GM23248 (cell line): ENCODE measurements at regions not wholly inside any gene's neighbourhood (a gene's known extent, or its start where the extent isn't known, plus 50 kb on each side); places are given as distances from the start of the nearest gene placed in this dataset.

Experiments
- DNase-seq: peaks from one replicate; pipeline ENCODE4 v3.0.0-alpha.2; 2015
- H2AFZ ChIP-seq: fragments of 200-600 bp; sonication (generic); 2 replicates; pipeline ENCODE4 v1.6.1; 2016; ENCODE audit warnings: antibody characterized with exemption
- H3F3A ChIP-seq: fragments of 200-600 bp; sonication (generic); 2 replicates; pipeline ENCODE4 v1.6.1; 2016; ENCODE audit warnings: mild to moderate bottlenecking, antibody characterized with exemption, mixed run types; ENCODE audit not compliant: insufficient read depth
- H3K27ac ChIP-seq: fragments of 200-600 bp; sonication (generic); 2 replicates; pipeline ENCODE4 v1.5.1; 2016; ENCODE audit warnings: mild to moderate bottlenecking
- H3K27me3 ChIP-seq: fragments of 200-600 bp; sonication (generic); replicated peaks from 2 replicates; pipeline ENCODE4 v1.6.1; 2016; ENCODE audit warnings: mild to moderate bottlenecking; ENCODE audit not compliant: insufficient read depth
- H3K36me3 ChIP-seq: fragments of 200-600 bp; sonication (generic); 2 replicates; pipeline ENCODE4 v1.6.1; 2016; ENCODE audit warnings: low read depth, mild to moderate bottlenecking
- H3K4me1 ChIP-seq: fragments of 200-600 bp; sonication (generic); 2 replicates; pipeline ENCODE4 v1.6.1; 2016; ENCODE audit warnings: mild to moderate bottlenecking; ENCODE audit not compliant: insufficient read depth
- H3K4me2 ChIP-seq: fragments of 200-600 bp; sonication (generic); one replicate; pipeline ENCODE4 v1.6.1; 2016; ENCODE audit warnings: mild to moderate bottlenecking; ENCODE audit not compliant: unreplicated experiment
- H3K4me3 ChIP-seq: fragments of 200-600 bp; sonication (generic); 2 replicates; pipeline ENCODE4 v1.5.1; 2016; ENCODE audit warnings: mild to moderate bottlenecking
- H3K79me2 ChIP-seq: fragments of 200-600 bp; sonication (generic); 2 replicates; pipeline ENCODE4 v1.6.1; 2016; ENCODE audit warnings: mild to moderate bottlenecking; ENCODE audit not compliant: insufficient read depth
- H3K9ac ChIP-seq: fragments of 200-600 bp; sonication (generic); 2 replicates; pipeline ENCODE4 v1.6.1; 2016; ENCODE audit warnings: mild to moderate bottlenecking
- H3K9me2 ChIP-seq: fragments of 200-600 bp; sonication (generic); 2 replicates; pipeline ENCODE4 v1.6.1; 2016; ENCODE audit warnings: mixed run types, mild to moderate bottlenecking, moderate library complexity; ENCODE audit not compliant: insufficient read depth
- H3K9me3 ChIP-seq: fragments of 200-600 bp; sonication (generic); one replicate; pipeline ENCODE4 v1.6.1; 2017; ENCODE audit warnings: low read depth
- H4K20me1 ChIP-seq: fragments of 200-600 bp; sonication (generic); 2 replicates; pipeline ENCODE4 v1.6.0; 2016; ENCODE audit not compliant: insufficient read depth
- EZH2 ChIP-seq: fragments of 200-600 bp; sonication (generic); IDR thresholded peaks from 2 replicates; pipeline ENCODE4 v1.6.1; 2018; ENCODE audit warnings: antibody characterized with exemption, mild to moderate bottlenecking; ENCODE audit not compliant: insufficient read depth, poor library complexity, severe bottlenecking
- EZH2phosphoT487 ChIP-seq: fragments of 200-600 bp; sonication (generic); IDR thresholded peaks from 2 replicates; pipeline ENCODE4 v1.6.1; 2018; ENCODE audit warnings: antibody characterized with exemption, moderate library complexity, mild to moderate bottlenecking, low read depth; ENCODE audit not compliant: insufficient read depth
- WGBS, 2 experiments: methylation state at CpG; one replicate each; pipeline ENCODE4 v1.1.6; 2015 to 2017; ENCODE audit warnings: low lambda C conversion rate in 2 of 2, low coverage in 1 of 2; ENCODE audit errors: missing lambda C conversion rate in 2 of 2; 5-methylcytosine and 5-hydroxymethylcytosine counted together
- in situ Hi-C: fragments of 300-500 bp; cut with MboI; formaldehyde crosslinking; loops from 2 replicates; pipeline ENCODE4 v1.15.0; 2020

DNA sequence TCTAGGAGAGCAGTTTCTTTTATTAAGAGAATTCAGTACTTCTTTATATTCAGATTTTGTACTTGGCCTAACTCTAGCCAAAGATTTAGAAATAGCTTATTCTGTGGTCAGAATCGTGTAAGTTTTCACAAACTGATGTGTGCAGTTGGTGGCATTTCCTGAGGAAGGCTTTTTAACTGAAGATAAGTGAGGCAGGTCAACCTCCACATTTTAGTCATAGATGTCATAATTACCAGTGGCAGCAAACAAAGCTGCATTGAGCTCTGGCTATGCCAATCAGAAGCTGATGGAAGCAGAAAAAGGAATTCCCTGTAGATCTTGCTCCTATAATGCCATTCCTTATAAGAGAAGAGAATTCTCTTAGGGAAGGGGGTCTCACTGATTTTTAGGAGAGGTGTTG lies 141.3 kb upstream of the SP8 start:
- H3K27me3 ChIP-seq: no peaks in the 10 kb centered on the region
- TF ChIP-seq EZH2phosphoT487: no peak
- no peak for TF ChIP-seq EZH2
- H3K4me1 ChIP-seq: no peaks in the 10 kb centered on the region
- no peaks in the 10 kb centered on the region for H3F3A ChIP-seq
- no peaks in the 10 kb centered on the region for H3K79me2 ChIP-seq
- H3K9me3 ChIP-seq: no peaks in the 10 kb centered on the region
- H3K36me3 ChIP-seq: no peaks in the 10 kb centered on the region
- in situ Hi-C loops: no loop called here
- no peak overlapping the region for H3K9ac ChIP-seq
- no peaks in the 10 kb centered on the region for H4K20me1 ChIP-seq
- no peaks in the 10 kb centered on the region for H3K9me2 ChIP-seq
- H3K27ac ChIP-seq: no peak overlapping the region
- DNase-seq: no peak
- no peak overlapping the region for H2AFZ ChIP-seq
- H3K4me3 ChIP-seq: no peak overlapping the region
- no peak overlapping the region for H3K4me2 ChIP-seq
- WGBS, 2 experiments: 0% methylated on average over 1 of the region's 1 CpG

- in situ Hi-C loops: no loop called here
- Histone ChIP-seq H3K4me1 (no peaks in the 10 kb centered on the region), H3K9me3 (no peaks in the 10 kb centered on the region), H3K36me3 (no peaks in the 10 kb centered on the region), H3K9ac (no peak overlapping the region), H3F3A (no peaks in the 10 kb centered on the region), H3K79me2 (no peaks in the 10 kb centered on the region), H3K9me2 (no peaks in the 10 kb centered on the region), H4K20me1 (no peaks in the 10 kb centered on the region), H3K4me3 (no peak overlapping the region), H2AFZ (no peak overlapping the region), H3K27me3 (no peaks in the 10 kb centered on the region), H3K27ac (no peak overlapping the region), H3K4me2 (no peak overlapping the region)
- 20 to 26% methylated on average over 4 of the region's 4 CpGs for WGBS, 2 experiments
- TF ChIP-seq EZH2phosphoT487: no peak
- no peak for TF ChIP-seq EZH2
- no peak for DNase-seq
Observed at GRCh38 chr7:20929199-20929598, 142.5 kb upstream of the SP8 start.

DNA sequence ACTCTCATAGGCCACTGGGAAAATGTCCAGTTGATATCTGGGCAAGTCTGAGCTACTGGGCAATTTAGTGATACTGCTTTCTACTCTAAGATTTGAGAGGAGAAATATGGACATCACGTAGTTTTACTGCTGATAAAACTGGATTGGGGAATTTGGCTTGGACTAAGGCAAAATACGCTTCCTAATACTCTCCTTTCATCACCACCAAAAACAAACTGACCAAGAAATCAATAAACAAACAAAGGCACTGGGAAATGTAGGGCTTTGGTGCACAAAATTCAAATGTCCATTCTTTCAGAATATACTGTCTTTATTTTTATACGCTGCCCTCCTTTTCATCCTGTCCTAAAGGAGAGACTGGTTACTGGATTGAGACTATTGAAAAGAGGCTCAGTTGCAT lies 145.1 kb upstream of the SP8 start:
- Histone ChIP-seq H3K27ac (no peak overlapping the region), H3K4me1 (no peaks in the 10 kb centered on the region), H3K4me2 (no peak overlapping the region), H3K36me3 (no peaks in the 10 kb centered on the region), H3K4me3 (no peak overlapping the region), H3K9me3 (no peaks in the 10 kb centered on the region), H3K9ac (no peak overlapping the region), H3K9me2 (no peaks in the 10 kb centered on the region), H3K79me2 (no peaks in the 10 kb centered on the region), H2AFZ (no peak overlapping the region), H4K20me1 (no peaks in the 10 kb centered on the region), H3K27me3 (no peaks in the 10 kb centered on the region), H3F3A (no peaks in the 10 kb centered on the region)
- WGBS, 2 experiments: 18 to 23% methylated on average over 3 of the region's 3 CpGs
- in situ Hi-C loops: no loop called here
- TF ChIP-seq EZH2 (no peak), EZH2phosphoT487 (no peak)
- DNase-seq: no peak

DNA sequence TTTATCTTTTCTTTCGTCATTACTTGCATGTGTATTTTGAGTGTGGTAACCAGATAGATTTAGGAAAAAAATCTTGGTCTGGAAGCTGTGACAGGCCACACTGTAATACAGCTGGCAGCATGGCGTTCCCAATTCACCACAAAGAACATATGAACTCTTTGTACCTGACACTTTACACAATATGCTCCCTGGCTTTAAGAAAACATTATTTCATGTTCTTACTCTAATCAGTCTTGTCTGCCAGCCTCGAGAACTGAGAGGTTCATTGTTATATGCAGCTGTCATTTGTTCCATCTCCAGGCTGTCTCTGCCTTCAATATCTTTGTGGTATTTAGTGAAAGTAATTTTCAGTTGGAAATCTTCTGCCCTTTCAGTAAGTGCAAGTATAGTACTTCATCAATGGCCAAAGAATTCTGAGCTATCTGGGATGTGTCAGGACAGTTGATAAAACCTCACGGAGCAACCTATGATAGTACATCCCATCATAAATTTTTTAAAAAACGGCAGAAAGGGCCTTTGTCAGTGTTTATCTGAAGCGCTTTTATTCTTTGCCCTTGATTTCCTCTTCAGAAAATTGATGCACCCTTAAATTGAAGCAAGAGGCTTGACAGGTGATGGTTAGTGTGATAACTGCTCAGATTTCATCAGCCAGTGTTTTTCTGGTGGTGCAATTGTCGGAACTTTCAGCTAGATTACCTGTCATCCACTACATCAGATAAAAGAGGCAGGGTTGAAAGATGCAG lies 146.3 kb upstream of the SP8 start:
- TF ChIP-seq EZH2 (no peak), EZH2phosphoT487 (no peak)
- H3K9ac ChIP-seq: no peak overlapping the region
- WGBS, 2 experiments: 7 to 10% methylated on average over 7 of the region's 7 CpGs
- no peak overlapping the region for H3K4me2 ChIP-seq
- H3K4me3 ChIP-seq: no peak overlapping the region
- H3K4me1 ChIP-seq: no peaks in the 10 kb centered on the region
- H3K36me3 ChIP-seq: no peaks in the 10 kb centered on the region
- no peaks in the 10 kb centered on the region for H3K9me3 ChIP-seq
- in situ Hi-C loops: no loop called here
- no peak for DNase-seq
- no peak overlapping the region for H3K27ac ChIP-seq
- no peaks in the 10 kb centered on the region for H3K27me3 ChIP-seq
- H3F3A ChIP-seq: no peaks in the 10 kb centered on the region
- no peaks in the 10 kb centered on the region for H3K79me2 ChIP-seq
- H4K20me1 ChIP-seq: no peaks in the 10 kb centered on the region
- H2AFZ ChIP-seq: no peak overlapping the region
- no peaks in the 10 kb centered on the region for H3K9me2 ChIP-seq

DNA sequence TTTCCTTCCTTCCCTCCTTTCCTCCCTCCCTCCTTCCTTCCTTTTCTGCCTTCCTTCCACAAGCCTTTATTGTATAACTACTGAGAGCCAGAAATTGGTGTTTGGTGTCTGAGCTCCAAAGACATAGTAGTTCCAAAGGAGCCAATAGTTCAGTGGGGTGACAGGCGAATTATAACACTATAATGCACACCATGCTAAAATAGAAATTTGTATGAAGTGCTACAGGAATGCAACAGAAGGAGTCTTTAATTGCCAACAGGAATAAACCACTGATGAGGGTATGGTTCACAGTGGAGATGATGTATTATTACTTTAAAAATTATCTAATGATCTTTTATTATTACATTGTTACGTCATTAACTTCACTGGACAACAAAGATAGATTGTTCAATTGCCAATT lies 158.8 kb upstream of the SP8 start:
- H3K27me3 ChIP-seq: no peaks in the 10 kb centered on the region
- no peaks in the 10 kb centered on the region for H4K20me1 ChIP-seq
- no peak for TF ChIP-seq EZH2phosphoT487
- TF ChIP-seq EZH2: no peak

More for the DNA sequence above, 158.8 kb upstream of the SP8 start:
- DNase-seq: no peak
- in situ Hi-C loops: no loop called here
- 2 to 4% methylated on average over 2 of the region's 2 CpGs for WGBS, 2 experiments
- Histone ChIP-seq H3F3A (no peaks in the 10 kb centered on the region), H3K27ac (no peak overlapping the region), H3K9ac (no peak overlapping the region), H3K79me2 (no peaks in the 10 kb centered on the region), H3K4me2 (no peak overlapping the region), H2AFZ (no peak overlapping the region), H3K9me2 (no peaks in the 10 kb centered on the region), H3K4me1 (no peaks in the 10 kb centered on the region), H3K4me3 (no peak overlapping the region), H3K9me3 (peaks cover 3% of the 10 kb centered on the region), H3K36me3 (no peaks in the 10 kb centered on the region)
